ENCODE measurements at regions not wholly inside any gene's neighbourhood (a gene's known extent, or its start where the extent isn't known, plus 50 kb on each side); places are given as distances from the start of the nearest gene placed in this dataset.

DNA sequence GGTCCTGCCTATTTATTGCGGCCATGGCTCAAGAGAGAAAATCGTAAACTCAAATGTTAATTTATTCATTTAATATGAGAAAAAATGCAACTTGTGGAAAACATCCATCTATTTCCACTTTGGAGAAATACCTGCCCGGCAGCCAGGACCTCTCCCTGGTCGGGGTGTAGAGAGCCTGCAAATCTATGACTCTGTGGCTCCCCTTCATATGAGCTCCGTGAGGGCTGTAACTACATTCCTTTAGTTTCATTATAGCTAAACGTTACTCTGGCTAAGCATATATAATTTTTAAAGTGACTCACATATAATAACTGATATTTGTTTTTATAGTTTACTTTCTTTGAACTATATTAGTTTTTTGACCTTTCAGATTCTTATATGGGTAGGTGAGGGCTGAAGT, 857.8 kb upstream of the FAT3 start:
- TF ChIP-seq, protein P1, sequence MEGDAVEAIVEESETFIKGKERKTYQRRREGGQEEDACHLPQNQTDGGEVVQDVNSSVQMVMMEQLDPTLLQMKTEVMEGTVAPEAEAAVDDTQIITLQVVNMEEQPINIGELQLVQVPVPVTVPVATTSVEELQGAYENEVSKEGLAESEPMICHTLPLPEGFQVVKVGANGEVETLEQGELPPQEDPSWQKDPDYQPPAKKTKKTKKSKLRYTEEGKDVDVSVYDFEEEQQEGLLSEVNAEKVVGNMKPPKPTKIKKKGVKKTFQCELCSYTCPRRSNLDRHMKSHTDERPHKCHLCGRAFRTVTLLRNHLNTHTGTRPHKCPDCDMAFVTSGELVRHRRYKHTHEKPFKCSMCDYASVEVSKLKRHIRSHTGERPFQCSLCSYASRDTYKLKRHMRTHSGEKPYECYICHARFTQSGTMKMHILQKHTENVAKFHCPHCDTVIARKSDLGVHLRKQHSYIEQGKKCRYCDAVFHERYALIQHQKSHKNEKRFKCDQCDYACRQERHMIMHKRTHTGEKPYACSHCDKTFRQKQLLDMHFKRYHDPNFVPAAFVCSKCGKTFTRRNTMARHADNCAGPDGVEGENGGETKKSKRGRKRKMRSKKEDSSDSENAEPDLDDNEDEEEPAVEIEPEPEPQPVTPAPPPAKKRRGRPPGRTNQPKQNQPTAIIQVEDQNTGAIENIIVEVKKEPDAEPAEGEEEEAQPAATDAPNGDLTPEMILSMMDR (conservative IDR thresholded peaks at IDR 0.05; ENCODE audit: low read depth, low read length): no peak
- TF ChIP-seq EZH2 (IDR thresholded peaks at IDR 0.05; ENCODE audit: borderline replicate concordance, low read depth, low read length, poor library complexity, severe bottlenecking): no peak
